ENCODE measurements at regions not wholly inside any gene's neighbourhood (a gene's known extent, or its start where the extent isn't known, plus 50 kb on each side); places are given as distances from the start of the nearest gene placed in this dataset.
"Not testable (repeated sequence)": the region's sequence is repeated elsewhere in the genome, so short reads cannot be mapped to it uniquely, and the experiment has no call there.

GRCh38 chr14:28630100-28630499 is 136.5 kb upstream of the FOXG1 start:
- H3K4me2 ChIP-seq (ENCODE audit: insufficient read depth, low read length, poor library complexity, severe bottlenecking) = no peak overlapping the region
- H3K14ac ChIP-seq (ENCODE audit: low read length) = no peak overlapping the region
- no peak overlapping the region for H2AK5ac ChIP-seq (ENCODE audit: low read depth, low read length)
- H2BK12ac ChIP-seq (ENCODE audit: low read length) = no peak overlapping the region
- H3K23ac ChIP-seq (ENCODE audit: low read depth, low read length, poor library complexity) = no peak overlapping the region
- no peak overlapping the region for H2AFZ ChIP-seq (ENCODE audit: low read length)
- no peak overlapping the region for H3K4ac ChIP-seq (ENCODE audit: low read length)
- H4K91ac ChIP-seq (ENCODE audit: low read depth, low read length, poor library complexity) = no peak overlapping the region
- no peak for DNase-seq (ENCODE audit: low spot score)
- H3K9me3 ChIP-seq (replicated peaks in 1 of 2; ENCODE audit: control insufficient read depth in 2 of 2, insufficient read depth in 1 of 2, low read depth in 1 of 2, low read length in 2 of 2) = no peaks in the 10 kb centered on the region
- no peak overlapping the region for H2BK120ac ChIP-seq (ENCODE audit: low read depth, low read length)
- no peak overlapping the region for H3K4me3 ChIP-seq (ENCODE audit: low read length in 2 of 2)
- H4K8ac ChIP-seq (ENCODE audit: low read depth, low read length) = no peak overlapping the region
- no peaks in the 10 kb centered on the region for H3K79me1 ChIP-seq (ENCODE audit: low read depth, low read length)
- H2BK15ac ChIP-seq (ENCODE audit: low read length) = no peak overlapping the region
- H3K36me3 ChIP-seq (replicated peaks in 1 of 2; ENCODE audit: control insufficient read depth in 2 of 2, insufficient read depth in 2 of 2, low read length in 2 of 2) = no peaks in the 10 kb centered on the region
- no peak overlapping the region for H3K18ac ChIP-seq (ENCODE audit: low read length)
- WGBS, 2 donors (ENCODE audit: extremely low coverage in 2 of 2, insufficient read length in 2 of 2, insufficient replicate concordance in 1 of 2) = no CpG with 5 or more reads among the region's 3 CpGs
- H3K4me1 ChIP-seq (ENCODE audit: control insufficient read depth in 2 of 2, insufficient read depth in 1 of 2, low read depth in 1 of 2, low read length in 2 of 2) = no peaks in the 10 kb centered on the region
- H3K27ac ChIP-seq (replicated peaks; ENCODE audit: low read length) = no peak overlapping the region
- H2BK5ac ChIP-seq (ENCODE audit: low read length) = no peak overlapping the region
- no peaks in the 10 kb centered on the region for H3K27me3 ChIP-seq (ENCODE audit: control insufficient read depth in 3 of 3, insufficient read depth in 3 of 3, low read depth in 1 of 3, low read length in 3 of 3)
- H3K9ac ChIP-seq (ENCODE audit: low read depth, low read length, poor library complexity) = no peak overlapping the region

- Histone ChIP-seq H2BK12ac (ENCODE audit: low read length) (no peak overlapping the region), H3K23ac (ENCODE audit: low read depth, low read length, poor library complexity) (no peak overlapping the region), H3K79me1 (ENCODE audit: low read depth, low read length) (no peaks in the 10 kb centered on the region), H3K9me3 (replicated peaks in 1 of 2; ENCODE audit: control insufficient read depth in 2 of 2, insufficient read depth in 1 of 2, low read depth in 1 of 2, low read length in 2 of 2) (no peaks in the 10 kb centered on the region), H3K4me3 (ENCODE audit: low read length in 2 of 2) (no peak overlapping the region), H2BK120ac (ENCODE audit: low read depth, low read length) (no peak overlapping the region), H3K4ac (ENCODE audit: low read length) (no peak overlapping the region), H2AFZ (ENCODE audit: low read length) (no peak overlapping the region), H2BK15ac (ENCODE audit: low read length) (no peak overlapping the region), H3K27me3 (ENCODE audit: control insufficient read depth in 3 of 3, insufficient read depth in 3 of 3, low read depth in 1 of 3, low read length in 3 of 3) (no peaks in the 10 kb centered on the region), H3K4me2 (ENCODE audit: insufficient read depth, low read length, poor library complexity, severe bottlenecking) (no peak overlapping the region), H3K4me1 (ENCODE audit: control insufficient read depth in 2 of 2, insufficient read depth in 1 of 2, low read depth in 1 of 2, low read length in 2 of 2) (no peaks in the 10 kb centered on the region), H3K9ac (ENCODE audit: low read depth, low read length, poor library complexity) (no peak overlapping the region), H3K27ac (replicated peaks; ENCODE audit: low read length) (no peak overlapping the region), H3K36me3 (replicated peaks in 1 of 2; ENCODE audit: control insufficient read depth in 2 of 2, insufficient read depth in 2 of 2, low read length in 2 of 2) (no peaks in the 10 kb centered on the region), H4K91ac (ENCODE audit: low read depth, low read length, poor library complexity) (no peak overlapping the region), H2BK5ac (ENCODE audit: low read length) (no peak overlapping the region), H2AK5ac (ENCODE audit: low read depth, low read length) (no peak overlapping the region), H4K8ac (ENCODE audit: low read depth, low read length) (no peak overlapping the region), H3K18ac (ENCODE audit: low read length) (no peak overlapping the region), H3K14ac (ENCODE audit: low read length) (no peak overlapping the region)
- peak; percentile 35 for DNase-seq (ENCODE audit: low spot score)
- no CpG with 5 or more reads among the region's 7 CpGs for WGBS, 2 donors (ENCODE audit: extremely low coverage in 2 of 2, insufficient read length in 2 of 2, insufficient replicate concordance in 1 of 2)
Measured at GRCh38 chr14:28635387-28635786, 131.2 kb upstream of the FOXG1 start.

- no CpG with 5 or more reads among the region's 2 CpGs for WGBS, 2 donors (ENCODE audit: extremely low coverage in 2 of 2, insufficient read length in 2 of 2, insufficient replicate concordance in 1 of 2)
- H3K9me3 ChIP-seq (replicated peaks in 1 of 2; ENCODE audit: control insufficient read depth in 2 of 2, insufficient read depth in 1 of 2, low read depth in 1 of 2, low read length in 2 of 2); H2AFZ ChIP-seq (ENCODE audit: low read length); H3K27ac ChIP-seq (replicated peaks; ENCODE audit: low read length); H3K23ac ChIP-seq (ENCODE audit: low read depth, low read length, poor library complexity); DNase-seq (ENCODE audit: low spot score); H3K14ac ChIP-seq (ENCODE audit: low read length); H3K4me3 ChIP-seq (ENCODE audit: low read length in 2 of 2); H3K4ac ChIP-seq (ENCODE audit: low read length); H2BK120ac ChIP-seq (ENCODE audit: low read depth, low read length); H3K4me1 ChIP-seq (ENCODE audit: control insufficient read depth in 2 of 2, insufficient read depth in 1 of 2, low read depth in 1 of 2, low read length in 2 of 2); H3K9ac ChIP-seq (ENCODE audit: low read depth, low read length, poor library complexity); H4K91ac ChIP-seq (ENCODE audit: low read depth, low read length, poor library complexity); H3K18ac ChIP-seq (ENCODE audit: low read length); H3K4me2 ChIP-seq (ENCODE audit: insufficient read depth, low read length, poor library complexity, severe bottlenecking); H2BK5ac ChIP-seq (ENCODE audit: low read length); H2BK12ac ChIP-seq (ENCODE audit: low read length); H3K36me3 ChIP-seq (replicated peaks in 1 of 2; ENCODE audit: control insufficient read depth in 2 of 2, insufficient read depth in 2 of 2, low read length in 2 of 2); H2BK15ac ChIP-seq (ENCODE audit: low read length); H2AK5ac ChIP-seq (ENCODE audit: low read depth, low read length); H3K79me1 ChIP-seq (ENCODE audit: low read depth, low read length); H4K8ac ChIP-seq (ENCODE audit: low read depth, low read length); H3K27me3 ChIP-seq (ENCODE audit: control insufficient read depth in 3 of 3, insufficient read depth in 3 of 3, low read depth in 1 of 3, low read length in 3 of 3): not testable (repeated sequence)
Measured at GRCh38 chr14:28635816-28636215, 130.8 kb upstream of the FOXG1 start.

- not testable (repeated sequence) for H2AFZ ChIP-seq (ENCODE audit: low read length); H3K9me3 ChIP-seq (replicated peaks in 1 of 2; ENCODE audit: control insufficient read depth in 2 of 2, insufficient read depth in 1 of 2, low read depth in 1 of 2, low read length in 2 of 2); H3K4me2 ChIP-seq (ENCODE audit: insufficient read depth, low read length, poor library complexity, severe bottlenecking); H2BK12ac ChIP-seq (ENCODE audit: low read length); H3K79me1 ChIP-seq (ENCODE audit: low read depth, low read length); H4K91ac ChIP-seq (ENCODE audit: low read depth, low read length, poor library complexity); DNase-seq (ENCODE audit: low spot score); H2BK120ac ChIP-seq (ENCODE audit: low read depth, low read length); H3K27ac ChIP-seq (replicated peaks; ENCODE audit: low read length); H4K8ac ChIP-seq (ENCODE audit: low read depth, low read length); H2AK5ac ChIP-seq (ENCODE audit: low read depth, low read length); H3K36me3 ChIP-seq (replicated peaks in 1 of 2; ENCODE audit: control insufficient read depth in 2 of 2, insufficient read depth in 2 of 2, low read length in 2 of 2); H3K9ac ChIP-seq (ENCODE audit: low read depth, low read length, poor library complexity); H2BK5ac ChIP-seq (ENCODE audit: low read length); H3K4me3 ChIP-seq (ENCODE audit: low read length in 2 of 2); H3K18ac ChIP-seq (ENCODE audit: low read length); H3K4ac ChIP-seq (ENCODE audit: low read length); H3K27me3 ChIP-seq (ENCODE audit: control insufficient read depth in 3 of 3, insufficient read depth in 3 of 3, low read depth in 1 of 3, low read length in 3 of 3); H3K14ac ChIP-seq (ENCODE audit: low read length); H3K4me1 ChIP-seq (ENCODE audit: control insufficient read depth in 2 of 2, insufficient read depth in 1 of 2, low read depth in 1 of 2, low read length in 2 of 2); H3K23ac ChIP-seq (ENCODE audit: low read depth, low read length, poor library complexity); H2BK15ac ChIP-seq (ENCODE audit: low read length)
- WGBS, 2 donors (ENCODE audit: extremely low coverage in 2 of 2, insufficient read length in 2 of 2, insufficient replicate concordance in 1 of 2) = no CpG with 5 or more reads among the region's 6 CpGs
Measured at GRCh38 chr14:28641189-28641588, 125.4 kb upstream of the FOXG1 start.

All from neuronal stem cell (in vitro differentiated cells).